GM13977 (cell line): ENCODE measurements at regions not wholly inside any gene's neighbourhood (a gene's known extent, or its start where the extent isn't known, plus 50 kb on each side); places are given as distances from the start of the nearest gene placed in this dataset.

Source experiments
- DNase-seq: peaks from one replicate; pipeline ENCODE4 v3.0.0; 2012; ENCODE audit warnings: low spot score
- in situ Hi-C: fragments of 300-500 bp; cut with MboI; formaldehyde crosslinking; loops from one replicate; pipeline ENCODE4 v1.12.0; 2022; ENCODE audit warnings: low sequenced_read_pairs, low pct_unique_long_range_greater_than_20kb, mixed read lengths, inconsistent platforms; ENCODE audit not compliant: unreplicated experiment
- TF ChIP-seq, protein P1 (sequence below): IDR thresholded peaks from 2 replicates; pipeline ENCODE4 v1.5.1; 2012; ENCODE audit warnings: mild to moderate bottlenecking, control low read depth; ENCODE audit not compliant: insufficient read depth; ENCODE audit errors: extremely low read depth, missing control alignments

DNA sequence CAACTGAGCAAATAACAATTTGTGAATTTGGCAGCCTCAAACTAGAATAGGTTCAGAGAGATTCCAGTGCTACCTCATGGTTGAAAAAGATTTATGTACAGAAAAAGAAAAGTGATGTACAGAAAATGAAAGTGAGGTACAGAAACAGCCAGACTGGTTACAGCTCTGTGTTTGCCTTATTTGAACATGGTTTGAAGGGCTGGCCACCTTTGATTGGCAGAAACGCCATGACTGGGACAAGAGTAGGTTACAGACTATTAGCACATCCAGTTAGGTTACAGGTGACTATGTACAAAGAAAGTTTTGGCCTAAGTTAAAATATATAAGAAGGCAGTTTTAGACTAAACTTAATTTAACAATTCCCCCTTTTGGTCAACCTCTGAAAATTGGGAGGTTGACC is 309.4 kb downstream of the BTG1 start:
- TF ChIP-seq, protein P1, sequence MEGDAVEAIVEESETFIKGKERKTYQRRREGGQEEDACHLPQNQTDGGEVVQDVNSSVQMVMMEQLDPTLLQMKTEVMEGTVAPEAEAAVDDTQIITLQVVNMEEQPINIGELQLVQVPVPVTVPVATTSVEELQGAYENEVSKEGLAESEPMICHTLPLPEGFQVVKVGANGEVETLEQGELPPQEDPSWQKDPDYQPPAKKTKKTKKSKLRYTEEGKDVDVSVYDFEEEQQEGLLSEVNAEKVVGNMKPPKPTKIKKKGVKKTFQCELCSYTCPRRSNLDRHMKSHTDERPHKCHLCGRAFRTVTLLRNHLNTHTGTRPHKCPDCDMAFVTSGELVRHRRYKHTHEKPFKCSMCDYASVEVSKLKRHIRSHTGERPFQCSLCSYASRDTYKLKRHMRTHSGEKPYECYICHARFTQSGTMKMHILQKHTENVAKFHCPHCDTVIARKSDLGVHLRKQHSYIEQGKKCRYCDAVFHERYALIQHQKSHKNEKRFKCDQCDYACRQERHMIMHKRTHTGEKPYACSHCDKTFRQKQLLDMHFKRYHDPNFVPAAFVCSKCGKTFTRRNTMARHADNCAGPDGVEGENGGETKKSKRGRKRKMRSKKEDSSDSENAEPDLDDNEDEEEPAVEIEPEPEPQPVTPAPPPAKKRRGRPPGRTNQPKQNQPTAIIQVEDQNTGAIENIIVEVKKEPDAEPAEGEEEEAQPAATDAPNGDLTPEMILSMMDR = no peak
- in situ Hi-C loops = no loop called here
- DNase-seq = no peak

DNA sequence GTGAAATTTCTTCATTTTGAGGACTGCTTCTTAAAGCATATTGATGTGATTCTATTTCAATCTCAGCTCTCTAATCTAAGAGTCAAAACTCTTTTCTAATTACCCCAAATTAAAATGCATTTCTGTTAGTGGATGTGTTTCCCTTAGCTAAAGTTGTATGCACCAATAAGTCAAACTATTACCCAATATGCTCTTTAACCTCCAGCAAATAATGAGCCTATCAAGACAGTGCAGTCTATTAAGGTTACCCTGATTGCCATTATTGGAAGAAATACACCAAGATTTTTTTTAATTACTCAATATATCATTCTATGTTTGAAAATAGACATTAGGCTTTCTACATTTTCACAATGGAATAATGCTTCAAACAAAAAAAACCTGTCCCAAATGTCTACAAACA is 310.0 kb downstream of the BTG1 start:
- TF ChIP-seq, protein P1 = no peak
- no peak for DNase-seq
- in situ Hi-C loops = no loop called here

DNA sequence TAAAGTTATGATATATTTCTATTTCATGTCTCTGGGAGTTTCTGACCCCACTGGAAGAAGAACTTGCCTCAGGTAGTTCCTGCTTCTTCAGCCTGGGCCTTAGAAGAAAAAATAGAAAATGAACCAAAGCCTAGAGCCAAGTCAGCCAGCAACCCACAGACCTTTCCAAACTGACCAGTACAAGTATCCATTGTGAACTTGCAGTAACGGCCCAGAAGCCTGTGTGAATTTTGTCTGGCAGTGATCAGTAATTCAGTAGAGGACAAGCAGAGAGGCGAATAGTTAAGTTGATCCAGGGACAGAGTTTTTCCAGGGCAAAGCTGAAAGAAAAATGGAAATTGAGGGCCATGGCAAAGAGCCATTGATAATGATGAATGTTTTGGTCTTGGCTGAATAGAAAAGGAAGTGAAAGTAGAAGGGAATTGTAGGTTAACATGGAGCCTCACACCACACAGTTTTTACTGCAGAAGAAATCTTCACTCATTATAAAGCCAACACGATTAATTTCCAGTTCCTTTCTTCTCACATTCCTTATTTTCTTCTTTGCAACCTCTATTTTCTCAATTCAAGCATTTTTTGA is 311.8 kb downstream of the BTG1 start:
- TF ChIP-seq, protein P1 = no peak
- in situ Hi-C loops = no loop called here
- no peak for DNase-seq

DNA sequence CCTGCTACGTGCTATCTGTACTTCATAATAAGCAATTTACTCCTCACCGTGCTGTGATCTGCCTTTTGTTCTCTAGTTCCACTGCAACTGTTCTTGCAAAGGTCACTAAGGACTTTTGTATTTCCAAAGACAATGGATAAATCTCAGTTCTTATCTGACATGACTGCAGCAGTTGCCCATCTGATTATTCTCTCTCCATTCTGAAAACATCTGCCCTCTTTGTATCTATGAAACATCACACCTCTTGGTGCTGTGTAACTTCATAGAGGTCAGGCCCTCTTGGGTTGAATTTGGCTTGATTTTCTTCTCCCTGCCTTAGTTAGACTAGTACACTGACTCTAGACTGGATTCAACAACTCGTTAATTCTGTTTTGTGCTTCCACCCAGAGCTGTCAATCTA is 319.6 kb downstream of the BTG1 start:
- in situ Hi-C loops = no loop called here
- TF ChIP-seq, protein P1 = no peak
- DNase-seq = no peak

DNA sequence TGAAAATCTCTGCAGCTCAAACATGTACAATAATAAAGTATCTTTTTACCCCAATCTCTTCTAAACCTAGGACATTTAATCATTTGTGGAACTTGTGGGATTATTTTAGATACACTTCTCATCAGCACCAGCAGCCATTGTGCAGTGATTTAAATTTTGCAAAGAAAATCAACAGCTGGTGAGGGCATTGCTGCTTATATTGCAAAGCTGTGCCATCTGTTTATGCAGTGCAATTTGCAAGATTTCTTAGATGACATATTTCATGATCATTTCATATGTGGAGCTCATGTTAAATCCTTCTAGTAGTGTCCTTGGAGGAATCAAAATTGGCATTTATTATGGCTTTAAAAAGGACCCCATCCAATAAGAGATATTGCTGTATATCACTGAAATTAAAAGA is 320.7 kb downstream of the BTG1 start:
- TF ChIP-seq, protein P1 = no peak
- DNase-seq = no peak
- in situ Hi-C loops = loop anchor here (25.0 kb wide), 2 partner anchors 438 to 737 kb away; no protein-coding TSS in a partner anchor

DNA sequence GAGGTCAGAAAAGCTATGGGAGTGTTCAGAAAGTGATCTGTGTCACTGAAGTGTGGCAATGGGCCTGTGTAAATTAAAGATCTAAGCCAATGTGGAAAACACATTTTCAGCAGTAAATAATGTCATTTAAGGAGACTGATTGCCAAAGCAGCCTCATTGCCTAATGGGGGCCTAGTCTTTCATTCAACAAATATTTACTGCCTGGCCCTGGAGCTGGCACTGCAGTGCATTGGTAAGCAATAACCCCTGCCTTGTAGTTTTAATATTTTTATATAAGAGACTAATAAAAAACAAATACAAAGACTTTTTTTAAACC is 326.6 kb downstream of the BTG1 start:
- in situ Hi-C loops = loop anchor here (10.0 to 25.0 kb wide), 3 partner anchors 316 to 743 kb away; no protein-coding TSS in a partner anchor
- no peak for DNase-seq
- TF ChIP-seq, protein P1 = no peak
